ENCODE measurements at regions not wholly inside any gene's neighbourhood (a gene's known extent, or its start where the extent isn't known, plus 50 kb on each side); places are given as distances from the start of the nearest gene placed in this dataset.

GRCh38 chr22:48182846-48183805, 1420.7 kb downstream of the TBC1D22A start:
- Histone ChIP-seq H3K36me3 (ENCODE audit: control insufficient read depth in 2 of 2, extremely low read depth in 1 of 2, insufficient read depth in 1 of 2, low read length in 1 of 2) (no peaks in the 10 kb centered on the region), H3K4me3 (ENCODE audit: control insufficient read depth in 1 of 2, extremely low read depth in 1 of 2, low read length in 1 of 2) (no peak overlapping the region), H3K4me1 (ENCODE audit: control insufficient read depth in 1 of 2, extremely low read depth in 1 of 2, insufficient read depth in 2 of 2, low read length in 2 of 2) (peaks cover 0 to 24% of the 10 kb centered on the region in 2 experiments), H3K27me3 (replicated peaks in 1 of 2; ENCODE audit: control insufficient read depth in 2 of 2, extremely low read depth in 1 of 2, insufficient read depth in 2 of 2, low read length in 1 of 2) (peaks cover 0 to 17% of the 10 kb centered on the region in 2 experiments), H3K27ac (ENCODE audit: low read length) (no peak overlapping the region), H3K9me3 (no peaks in the 10 kb centered on the region)
- H3K27me3 Mint-ChIP-seq: peaks cover 0 to 5% of the 10 kb centered on the region in 2 donors
- no peaks in the 10 kb centered on the region for H3K36me3 Mint-ChIP-seq
- H3K4me3 Mint-ChIP-seq: no peak overlapping the region
- ChIA-PET POLR2A (no interaction called here), CTCF (no interaction called here)
- peaks cover 0 to 8% (median 0%) of the 10 kb centered on the region in 3 donors for H3K4me1 Mint-ChIP-seq
- DNase-seq (no peak), ATAC-seq (replicated peaks in 1 of 4) (no peak)
- no peak overlapping the region for H3K27ac Mint-ChIP-seq
- no peaks in the 10 kb centered on the region for H3K9me3 Mint-ChIP-seq
- 88% methylated on average over 14 of the region's 25 CpGs for WGBS (ENCODE audit: insufficient coverage)

GRCh38 chr22:48182031-48182430, 1419.6 kb downstream of the TBC1D22A start:
- H3K36me3 Mint-ChIP-seq: no peaks in the 10 kb centered on the region
- no peak for DNase-seq
- Histone ChIP-seq H3K27me3 (replicated peaks in 1 of 2; ENCODE audit: control insufficient read depth in 2 of 2, extremely low read depth in 1 of 2, insufficient read depth in 2 of 2, low read length in 1 of 2) (peaks cover 0 to 17% of the 10 kb centered on the region in 2 experiments), H3K9me3 (no peaks in the 10 kb centered on the region), H3K4me3 (ENCODE audit: control insufficient read depth in 1 of 2, extremely low read depth in 1 of 2, low read length in 1 of 2) (no peak overlapping the region), H3K4me1 (ENCODE audit: control insufficient read depth in 1 of 2, extremely low read depth in 1 of 2, insufficient read depth in 2 of 2, low read length in 2 of 2) (peaks cover 0 to 22% of the 10 kb centered on the region in 2 experiments), H3K27ac (ENCODE audit: low read length) (no peak overlapping the region), H3K36me3 (ENCODE audit: control insufficient read depth in 2 of 2, extremely low read depth in 1 of 2, insufficient read depth in 1 of 2, low read length in 1 of 2) (no peaks in the 10 kb centered on the region)
- peaks cover 0 to 2% of the 10 kb centered on the region in 2 donors for H3K27me3 Mint-ChIP-seq
- H3K27ac Mint-ChIP-seq: no peak overlapping the region
- H3K9me3 Mint-ChIP-seq: no peaks in the 10 kb centered on the region
- ChIA-PET POLR2A (no interaction called here), CTCF (no interaction called here)
- peaks cover 0 to 8% (median 0%) of the 10 kb centered on the region in 3 donors for H3K4me1 Mint-ChIP-seq
- no peak overlapping the region for H3K4me3 Mint-ChIP-seq
- no peak for ATAC-seq (replicated peaks in 1 of 4)
- WGBS (ENCODE audit: insufficient coverage): 97% methylated on average over 3 of the region's 5 CpGs

GRCh38 chr22:48181263-48181955, 1419.0 kb downstream of the TBC1D22A start:
- Mint-ChIP-seq H3K4me3 (no peak overlapping the region), H3K27me3 (peaks cover 0 to 2% of the 10 kb centered on the region in 2 donors), H3K36me3 (no peaks in the 10 kb centered on the region), H3K4me1 (peaks cover 0 to 8% (median 0%) of the 10 kb centered on the region in 3 donors), H3K27ac (no peak overlapping the region), H3K9me3 (no peaks in the 10 kb centered on the region)
- Histone ChIP-seq H3K36me3 (ENCODE audit: control insufficient read depth in 2 of 2, extremely low read depth in 1 of 2, insufficient read depth in 1 of 2, low read length in 1 of 2) (no peaks in the 10 kb centered on the region), H3K27ac (ENCODE audit: low read length) (no peak overlapping the region), H3K4me3 (ENCODE audit: control insufficient read depth in 1 of 2, extremely low read depth in 1 of 2, low read length in 1 of 2) (no peak overlapping the region), H3K27me3 (replicated peaks in 1 of 2; ENCODE audit: control insufficient read depth in 2 of 2, extremely low read depth in 1 of 2, insufficient read depth in 2 of 2, low read length in 1 of 2) (peaks cover 0 to 17% of the 10 kb centered on the region in 2 experiments), H3K9me3 (no peaks in the 10 kb centered on the region), H3K4me1 (ENCODE audit: control insufficient read depth in 1 of 2, extremely low read depth in 1 of 2, insufficient read depth in 2 of 2, low read length in 2 of 2) (peaks cover 0 to 21% of the 10 kb centered on the region in 2 experiments)
- no peak for ATAC-seq (replicated peaks in 1 of 4)
- 89% methylated on average over 4 of the region's 18 CpGs for WGBS (ENCODE audit: insufficient coverage)
- ChIA-PET CTCF (no interaction called here), POLR2A (no interaction called here)
- DNase-seq: no peak

GRCh38 chr22:48180631-48181030, 1418.2 kb downstream of the TBC1D22A start:
- Mint-ChIP-seq H3K27me3 (peaks cover 0 to 1% of the 10 kb centered on the region in 2 donors), H3K9me3 (peaks cover 0 to 3% (median 0%) of the 10 kb centered on the region in 3 donors), H3K27ac (no peak overlapping the region), H3K4me1 (peaks cover 0 to 4% (median 0%) of the 10 kb centered on the region in 3 donors), H3K36me3 (no peaks in the 10 kb centered on the region), H3K4me3 (no peak overlapping the region)
- peaks cover 0 to 20% of the 10 kb centered on the region in 2 experiments for H3K27me3 ChIP-seq (replicated peaks in 1 of 2; ENCODE audit: control insufficient read depth in 2 of 2, extremely low read depth in 1 of 2, insufficient read depth in 2 of 2, low read length in 1 of 2)
- no peak overlapping the region for H3K27ac ChIP-seq (ENCODE audit: low read length)
- H3K4me3 ChIP-seq (ENCODE audit: control insufficient read depth in 1 of 2, extremely low read depth in 1 of 2, low read length in 1 of 2): no peak overlapping the region
- ChIA-PET POLR2A (no interaction called here), CTCF (no interaction called here)
- WGBS (ENCODE audit: insufficient coverage): 78% methylated on average over 4 of the region's 4 CpGs
- no peaks in the 10 kb centered on the region for H3K36me3 ChIP-seq (ENCODE audit: control insufficient read depth in 2 of 2, extremely low read depth in 1 of 2, insufficient read depth in 1 of 2, low read length in 1 of 2)
- peaks cover 0 to 14% of the 10 kb centered on the region in 2 experiments for H3K4me1 ChIP-seq (ENCODE audit: control insufficient read depth in 1 of 2, extremely low read depth in 1 of 2, insufficient read depth in 2 of 2, low read length in 2 of 2)
- no peaks in the 10 kb centered on the region for H3K9me3 ChIP-seq
- no peak for DNase-seq
- ATAC-seq (replicated peaks in 1 of 4): no peak

GRCh38 chr22:48179571-48180546, 1417.4 kb downstream of the TBC1D22A start:
- no peaks in the 10 kb centered on the region for H3K36me3 Mint-ChIP-seq
- Histone ChIP-seq H3K27ac (ENCODE audit: low read length) (no peak overlapping the region), H3K9me3 (no peaks in the 10 kb centered on the region), H3K36me3 (ENCODE audit: control insufficient read depth in 2 of 2, extremely low read depth in 1 of 2, insufficient read depth in 1 of 2, low read length in 1 of 2) (no peaks in the 10 kb centered on the region), H3K27me3 (replicated peaks in 1 of 2; ENCODE audit: control insufficient read depth in 2 of 2, extremely low read depth in 1 of 2, insufficient read depth in 2 of 2, low read length in 1 of 2) (peaks cover 0 to 25% of the 10 kb centered on the region in 2 experiments), H3K4me3 (ENCODE audit: control insufficient read depth in 1 of 2, extremely low read depth in 1 of 2, low read length in 1 of 2) (no peak overlapping the region), H3K4me1 (ENCODE audit: control insufficient read depth in 1 of 2, extremely low read depth in 1 of 2, insufficient read depth in 2 of 2, low read length in 2 of 2) (peaks cover 0 to 6% of the 10 kb centered on the region in 2 experiments)
- H3K27me3 Mint-ChIP-seq: no peaks in the 10 kb centered on the region
- DNase-seq (no peak), ATAC-seq (replicated peaks in 1 of 4) (no peak)
- no peak overlapping the region for H3K4me3 Mint-ChIP-seq
- CTCF ChIA-PET: no interaction called here
- peaks cover 0 to 2% (median 0%) of the 10 kb centered on the region in 3 donors for H3K4me1 Mint-ChIP-seq
- peaks cover 0 to 3% (median 0%) of the 10 kb centered on the region in 3 donors for H3K9me3 Mint-ChIP-seq
- POLR2A ChIA-PET: no interaction called here
- no peak overlapping the region for H3K27ac Mint-ChIP-seq
- 74% methylated on average over 3 of the region's 15 CpGs for WGBS (ENCODE audit: insufficient coverage)

DNA sequence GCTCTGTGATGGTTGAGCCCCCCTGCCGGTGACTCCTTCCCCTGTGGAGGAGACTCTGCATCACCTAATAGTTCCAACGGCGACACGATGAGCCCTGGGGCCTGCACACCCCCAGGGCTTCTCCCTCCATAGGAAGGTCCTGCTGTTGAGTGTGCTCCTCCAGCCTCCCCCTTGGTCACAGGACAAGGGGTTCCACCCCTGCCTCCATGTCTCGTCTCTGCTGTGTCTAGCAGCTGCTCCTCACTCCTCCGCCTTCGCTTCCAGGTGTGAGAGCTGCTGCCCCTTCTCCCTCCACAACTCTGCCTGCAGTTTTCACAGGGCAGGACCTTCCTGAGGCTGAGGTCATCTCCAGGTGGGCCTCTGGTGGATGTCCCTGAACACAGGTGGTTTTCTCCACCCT, 1416.1 kb downstream of the TBC1D22A start:
- no peak for DNase-seq
- WGBS (ENCODE audit: insufficient coverage): 90% methylated on average over 3 of the region's 7 CpGs
- no peak for ATAC-seq (replicated peaks in 1 of 4)

More for the DNA sequence above, 1416.1 kb downstream of the TBC1D22A start:
- Mint-ChIP-seq H3K4me1 (no peaks in the 10 kb centered on the region), H3K27me3 (no peaks in the 10 kb centered on the region), H3K9me3 (peaks cover 0 to 3% (median 0%) of the 10 kb centered on the region in 3 donors), H3K27ac (no peak overlapping the region), H3K36me3 (no peaks in the 10 kb centered on the region), H3K4me3 (no peak overlapping the region)
- H3K9me3 ChIP-seq: no peaks in the 10 kb centered on the region
- H3K27ac ChIP-seq (ENCODE audit: low read length): no peak overlapping the region
- H3K36me3 ChIP-seq (ENCODE audit: control insufficient read depth in 2 of 2, extremely low read depth in 1 of 2, insufficient read depth in 1 of 2, low read length in 1 of 2): no peaks in the 10 kb centered on the region
- POLR2A ChIA-PET: no interaction called here
- CTCF ChIA-PET: no interaction called here
- H3K27me3 ChIP-seq (replicated peaks in 1 of 2; ENCODE audit: control insufficient read depth in 2 of 2, extremely low read depth in 1 of 2, insufficient read depth in 2 of 2, low read length in 1 of 2): peaks cover 0 to 28% of the 10 kb centered on the region in 2 experiments
- H3K4me1 ChIP-seq (ENCODE audit: control insufficient read depth in 1 of 2, extremely low read depth in 1 of 2, insufficient read depth in 2 of 2, low read length in 2 of 2): no peaks in the 10 kb centered on the region
- H3K4me3 ChIP-seq (ENCODE audit: control insufficient read depth in 1 of 2, extremely low read depth in 1 of 2, low read length in 1 of 2): no peak overlapping the region

Measured in T-cell (primary cell).